ENCODE measurements at regions not wholly inside any gene's neighbourhood (a gene's known extent, or its start where the extent isn't known, plus 50 kb on each side); places are given as distances from the start of the nearest gene placed in this dataset.
A peak's percentile ranks its signal among the peaks of the same experiment; 100 is the strongest.
"Not testable (repeated sequence)": the region's sequence is repeated elsewhere in the genome, so short reads cannot be mapped to it uniquely, and the experiment has no call there.

GRCh38 chr13:24591697-24592096 lies 79.1 kb upstream of the PARP4 start:
- POLR2A ChIA-PET; H3K4me3 ChIP-seq (ENCODE audit: low read length); CTCF ChIA-PET; H3K27ac Mint-ChIP-seq; H3K36me3 ChIP-seq (ENCODE audit: control insufficient read depth in 2 of 3, insufficient read depth in 3 of 3, low read length in 3 of 3); H3K27ac ChIP-seq (ENCODE audit: low read depth, low read length); H3K9me3 ChIP-seq (ENCODE audit: control insufficient read depth in 2 of 3, low read length in 3 of 3); H3K36me3 Mint-ChIP-seq; intact Hi-C loops (cut with micrococcal nuclease); H3K4me3 Mint-ChIP-seq; DNase-seq; H3K4me1 ChIP-seq (ENCODE audit: control insufficient read depth in 2 of 2, insufficient read depth in 2 of 2, low read length in 2 of 2); H3K27me3 ChIP-seq (ENCODE audit: control insufficient read depth in 2 of 2, insufficient read depth in 2 of 2, low read length in 2 of 2); H3K4me1 Mint-ChIP-seq; ATAC-seq; H3K9me3 Mint-ChIP-seq: not testable (repeated sequence)
- peaks cover 0 to 15% (median 8%) of the 10 kb centered on the region in 5 donors for H3K27me3 Mint-ChIP-seq

- H3K27me3 ChIP-seq (ENCODE audit: control insufficient read depth in 2 of 2, insufficient read depth in 2 of 2, low read length in 2 of 2); H3K27me3 Mint-ChIP-seq; H3K9me3 Mint-ChIP-seq; H3K27ac ChIP-seq (ENCODE audit: low read depth, low read length); H3K36me3 ChIP-seq (ENCODE audit: control insufficient read depth in 2 of 3, insufficient read depth in 3 of 3, low read length in 3 of 3); H3K4me3 ChIP-seq (ENCODE audit: low read length); H3K9me3 ChIP-seq (ENCODE audit: control insufficient read depth in 2 of 3, low read length in 3 of 3); H3K4me1 ChIP-seq (ENCODE audit: control insufficient read depth in 2 of 2, insufficient read depth in 2 of 2, low read length in 2 of 2); ATAC-seq; DNase-seq; POLR2A ChIA-PET; CTCF ChIA-PET; intact Hi-C loops (cut with micrococcal nuclease); H3K36me3 Mint-ChIP-seq: not testable (repeated sequence)
- Mint-ChIP-seq H3K4me3 (peak overlapping the region in 1 of 10 donors; percentile 27), H3K27ac (peak overlapping the region in 2 of 9 donors; percentile 61 to 81), H3K4me1 (peaks cover 6 to 29% (median 21%) of the 10 kb centered on the region in 7 donors)
Measured at GRCh38 chr13:24597906-24598670, 82.1 kb upstream of the ATP12A start.

DNA sequence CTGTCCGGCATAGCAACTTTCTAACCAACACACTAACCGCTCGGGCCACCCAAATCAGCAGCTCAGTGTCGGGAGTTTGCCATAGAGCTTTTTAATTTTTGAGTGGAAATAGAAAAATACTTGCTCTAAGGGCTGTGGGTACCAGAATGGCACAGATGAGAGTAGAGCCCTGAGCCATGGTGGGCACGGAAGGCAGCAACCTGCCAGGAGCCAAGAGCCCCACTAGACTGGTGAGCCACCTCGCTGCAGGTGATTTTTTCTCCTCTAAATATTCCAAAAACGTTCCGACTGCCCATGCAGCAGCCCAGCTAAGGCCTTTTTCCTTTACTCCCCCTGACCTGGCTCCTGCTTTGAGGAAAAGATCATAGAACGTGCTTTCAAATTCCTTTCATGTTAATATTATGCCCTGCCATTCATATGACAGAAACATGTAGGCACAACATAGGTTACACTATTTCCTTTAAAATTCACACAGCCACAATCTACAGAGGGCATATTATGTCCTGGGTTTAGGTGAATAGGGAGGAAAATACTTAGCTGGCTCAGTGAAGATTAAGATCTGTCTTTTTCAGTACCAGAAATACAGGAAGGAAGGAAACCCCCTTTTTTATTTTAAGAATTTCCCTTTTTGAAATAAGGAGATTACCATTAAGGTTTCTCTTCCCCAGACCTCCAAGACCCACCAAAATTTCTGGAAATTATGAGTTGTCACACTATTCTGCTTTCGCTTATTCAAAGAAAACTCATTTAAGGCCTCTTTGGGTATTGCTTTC lies 81.0 kb upstream of the ATP12A start:
- H3K9me3 ChIP-seq (ENCODE audit: control insufficient read depth in 2 of 3, low read length in 3 of 3); H3K27me3 Mint-ChIP-seq; H3K36me3 ChIP-seq (ENCODE audit: control insufficient read depth in 2 of 3, insufficient read depth in 3 of 3, low read length in 3 of 3); H3K27me3 ChIP-seq (ENCODE audit: control insufficient read depth in 2 of 2, insufficient read depth in 2 of 2, low read length in 2 of 2); H3K4me3 ChIP-seq (ENCODE audit: low read length); POLR2A ChIA-PET; intact Hi-C loops (cut with micrococcal nuclease); ATAC-seq; DNase-seq; H3K4me1 ChIP-seq (ENCODE audit: control insufficient read depth in 2 of 2, insufficient read depth in 2 of 2, low read length in 2 of 2); CTCF ChIA-PET; H3K27ac ChIP-seq (ENCODE audit: low read depth, low read length): not testable (repeated sequence)
- peaks cover 0 to 18% (median 0%) of the 10 kb centered on the region in 5 donors for H3K36me3 Mint-ChIP-seq
- peaks cover 0 to 15% (median 6%) of the 10 kb centered on the region in 11 donors for H3K9me3 Mint-ChIP-seq
- peaks cover 6 to 29% (median 21%) of the 10 kb centered on the region in 7 donors for H3K4me1 Mint-ChIP-seq
- peak overlapping the region in 4 of 10 donors; percentile 9 to 59 (median 43) for H3K4me3 Mint-ChIP-seq
- H3K27ac Mint-ChIP-seq: peak overlapping the region in 6 of 9 donors; percentile 23 to 83 (median 60)

DNA sequence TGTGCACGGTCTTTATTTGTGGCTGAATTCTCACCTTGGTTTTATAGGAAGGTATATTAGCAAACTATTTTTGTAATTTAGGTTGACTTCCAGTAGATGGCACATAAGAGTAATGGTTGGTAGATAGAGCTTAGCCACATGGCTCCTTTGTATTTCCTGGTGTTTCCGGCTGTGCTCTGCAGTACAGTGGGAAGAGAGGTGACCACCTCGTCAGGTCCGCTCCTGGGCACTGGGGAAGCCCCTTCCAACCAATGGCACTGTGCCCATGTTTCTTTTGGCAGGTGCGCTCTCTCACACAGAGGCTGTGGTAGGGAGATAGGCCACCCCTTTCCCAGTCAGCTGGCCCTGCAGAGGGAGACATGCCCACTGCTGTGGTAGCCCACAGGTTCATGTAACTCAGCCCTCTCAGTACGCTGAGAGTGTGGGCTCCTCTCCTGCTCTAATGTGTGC lies 74.3 kb upstream of the ATP12A start:
- Mint-ChIP-seq H3K4me3 (no peak overlapping the region), H3K27ac (no peak overlapping the region), H3K9me3 (peaks cover 0 to 31% (median 8%) of the 10 kb centered on the region in 11 donors), H3K27me3 (no peaks in the 10 kb centered on the region), H3K4me1 (peaks cover 0 to 10% (median 0%) of the 10 kb centered on the region in 7 donors), H3K36me3 (peaks cover 0 to 19% (median 4%) of the 10 kb centered on the region in 5 donors)
- Histone ChIP-seq H3K27ac (ENCODE audit: low read depth, low read length) (no peak overlapping the region), H3K36me3 (ENCODE audit: control insufficient read depth in 2 of 3, insufficient read depth in 3 of 3, low read length in 3 of 3) (no peaks in the 10 kb centered on the region), H3K4me1 (ENCODE audit: control insufficient read depth in 2 of 2, insufficient read depth in 2 of 2, low read length in 2 of 2) (no peaks in the 10 kb centered on the region), H3K4me3 (ENCODE audit: low read length) (no peak overlapping the region), H3K9me3 (ENCODE audit: control insufficient read depth in 2 of 3, low read length in 3 of 3) (no peaks in the 10 kb centered on the region), H3K27me3 (ENCODE audit: control insufficient read depth in 2 of 2, insufficient read depth in 2 of 2, low read length in 2 of 2) (no peaks in the 10 kb centered on the region)
- ChIA-PET CTCF (interaction anchor here (0.7 to 2.5 kb wide), 13 partner anchors 13 to 134 kb away, joined by 3 to 21 read pairs (median 4); no protein-coding TSS in a partner anchor), POLR2A (interaction anchor here (1.3 to 1.5 kb wide), 2 partner anchors 20 to 121 kb away, joined by 3 to 4 read pairs; no protein-coding TSS in a partner anchor)
- intact Hi-C loops (cut with micrococcal nuclease): loop anchor here (1.0 kb wide), 3 partner anchors 19 to 122 kb away; no protein-coding TSS in a partner anchor
- DNase-seq (peak in 5 of 9 donors; percentile 24 to 50 (median 39)), ATAC-seq (peak; percentile 76)

DNA sequence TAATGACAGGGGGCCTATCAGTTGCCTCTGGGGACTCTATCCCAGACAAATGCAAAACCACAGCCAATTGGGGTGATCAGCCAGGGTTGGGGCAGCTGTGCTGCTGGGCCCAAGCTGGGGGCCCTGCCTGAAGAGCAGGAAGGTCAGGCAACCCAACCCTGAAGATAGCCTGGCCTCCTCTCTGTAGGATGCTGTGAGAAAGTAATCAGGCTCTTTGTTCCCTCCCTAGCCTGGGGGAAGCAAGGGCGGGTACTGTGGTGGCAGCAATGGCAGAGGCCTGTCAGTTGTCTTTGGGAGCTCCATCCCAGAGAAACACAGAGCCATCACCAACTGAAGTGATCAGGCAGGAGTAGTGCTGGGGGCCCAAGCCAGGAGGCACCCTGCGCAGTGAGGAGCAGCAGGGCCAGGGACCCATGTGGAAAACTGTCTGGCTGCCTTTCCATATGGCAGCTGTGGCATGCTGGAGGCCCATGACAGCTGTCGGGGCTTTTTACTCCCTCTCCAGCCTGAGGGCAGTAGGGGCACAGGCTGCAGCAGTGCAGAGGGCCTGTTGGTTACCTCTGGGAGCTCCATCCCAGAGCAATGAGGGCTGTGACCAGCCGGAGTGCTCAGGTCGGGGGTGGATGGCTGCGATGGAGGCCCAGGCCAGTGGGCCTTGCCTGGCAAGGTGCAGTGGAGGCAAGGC lies 73.6 kb upstream of the ATP12A start:
- POLR2A ChIA-PET: interaction anchor here (1.3 to 1.5 kb wide), 2 partner anchors 19 to 121 kb away, joined by 3 to 4 read pairs; no protein-coding TSS in a partner anchor
- no peaks in the 10 kb centered on the region for H3K27me3 ChIP-seq (ENCODE audit: control insufficient read depth in 2 of 2, insufficient read depth in 2 of 2, low read length in 2 of 2)
- ATAC-seq (no peak), DNase-seq (no peak)
- H3K9me3 ChIP-seq (ENCODE audit: control insufficient read depth in 2 of 3, low read length in 3 of 3): no peaks in the 10 kb centered on the region
- H3K36me3 ChIP-seq (ENCODE audit: control insufficient read depth in 2 of 3, insufficient read depth in 3 of 3, low read length in 3 of 3): no peaks in the 10 kb centered on the region
- H3K9me3 Mint-ChIP-seq: peaks cover 0 to 31% (median 8%) of the 10 kb centered on the region in 11 donors
- H3K27ac Mint-ChIP-seq: no peak overlapping the region
- H3K4me1 Mint-ChIP-seq: peaks cover 0 to 17% (median 0%) of the 10 kb centered on the region in 7 donors
- no peak overlapping the region for H3K4me3 Mint-ChIP-seq
- H3K27ac ChIP-seq (ENCODE audit: low read depth, low read length): no peak overlapping the region
- H3K36me3 Mint-ChIP-seq: peaks cover 0 to 19% (median 4%) of the 10 kb centered on the region in 5 donors
- no peak overlapping the region for H3K4me3 ChIP-seq (ENCODE audit: low read length)
- intact Hi-C loops (cut with micrococcal nuclease): loop anchor here (1.0 kb wide), 3 partner anchors 19 to 122 kb away; no protein-coding TSS in a partner anchor
- no peaks in the 10 kb centered on the region for H3K27me3 Mint-ChIP-seq
- CTCF ChIA-PET: interaction anchor here (0.7 to 2.5 kb wide), 8 partner anchors 12 to 127 kb away, joined by 3 to 21 read pairs (median 5); no protein-coding TSS in a partner anchor
- H3K4me1 ChIP-seq (ENCODE audit: control insufficient read depth in 2 of 2, insufficient read depth in 2 of 2, low read length in 2 of 2): no peaks in the 10 kb centered on the region

- Mint-ChIP-seq H3K9me3 (no peaks in the 10 kb centered on the region), H3K27ac (peak overlapping the region in 2 of 9 donors; percentile 11 to 42), H3K4me1 (peaks cover 0 to 27% (median 6%) of the 10 kb centered on the region in 7 donors), H3K4me3 (no peak overlapping the region), H3K27me3 (no peaks in the 10 kb centered on the region), H3K36me3 (no peaks in the 10 kb centered on the region)
- Histone ChIP-seq H3K4me3 (ENCODE audit: low read length) (no peak overlapping the region), H3K36me3 (ENCODE audit: control insufficient read depth in 2 of 3, insufficient read depth in 3 of 3, low read length in 3 of 3) (no peaks in the 10 kb centered on the region), H3K4me1 (ENCODE audit: control insufficient read depth in 2 of 2, insufficient read depth in 2 of 2, low read length in 2 of 2) (no peaks in the 10 kb centered on the region), H3K9me3 (ENCODE audit: control insufficient read depth in 2 of 3, low read length in 3 of 3) (no peaks in the 10 kb centered on the region), H3K27ac (ENCODE audit: low read depth, low read length) (no peak overlapping the region), H3K27me3 (ENCODE audit: control insufficient read depth in 2 of 2, insufficient read depth in 2 of 2, low read length in 2 of 2) (no peaks in the 10 kb centered on the region)
- ChIA-PET POLR2A (interaction anchor here (0.6 to 0.7 kb wide), 2 partner anchors 12 to 67 kb away, joined by 3 to 7 read pairs; no protein-coding TSS in a partner anchor), CTCF (no interaction called here)
- ATAC-seq (no peak), DNase-seq (no peak)
- intact Hi-C loops (cut with micrococcal nuclease): no loop called here
Measured at GRCh38 chr13:24610956-24611355, 69.3 kb upstream of the ATP12A start.
